Neuronal stem cell (in vitro differentiated cells): ENCODE measurements at regions not wholly inside any gene's neighbourhood (a gene's known extent, or its start where the extent isn't known, plus 50 kb on each side); places are given as distances from the start of the nearest gene placed in this dataset.

Source experiments
- DNase-seq: peaks from one replicate; pipeline ENCODE4 v3.0.0-alpha.2; 2013; ENCODE audit warnings: low spot score
- H2AFZ ChIP-seq: one replicate; pipeline ENCODE4 v1.6.1; 2013; ENCODE audit warnings: mild to moderate bottlenecking, low read length, inconsistent platforms
- H2AK5ac ChIP-seq: 2 replicates; pipeline ENCODE4 v1.6.1; 2013; ENCODE audit warnings: low read depth, mild to moderate bottlenecking, inconsistent platforms, low read length, moderate library complexity, mixed read lengths
- H2BK120ac ChIP-seq: 2 replicates; pipeline ENCODE4 v1.6.1; 2013; ENCODE audit warnings: low read depth, mild to moderate bottlenecking, inconsistent platforms, low read length, moderate library complexity, mixed read lengths
- H2BK12ac ChIP-seq: one replicate; pipeline ENCODE4 v1.6.1; 2013; ENCODE audit warnings: low read length, inconsistent platforms
- H2BK15ac ChIP-seq: 2 replicates; pipeline ENCODE4 v1.6.1; 2013; ENCODE audit warnings: mild to moderate bottlenecking, low read length, inconsistent platforms, mixed read lengths
- H2BK5ac ChIP-seq: one replicate; pipeline ENCODE4 v1.6.1; 2013; ENCODE audit warnings: inconsistent platforms, mild to moderate bottlenecking, low read length, moderate library complexity
- H3K14ac ChIP-seq: one replicate; pipeline ENCODE4 v1.6.1; 2013; ENCODE audit warnings: low read length, inconsistent platforms
- H3K18ac ChIP-seq: 2 replicates; pipeline ENCODE4 v1.6.1; 2013; ENCODE audit warnings: low read length, inconsistent platforms
- H3K23ac ChIP-seq: 2 replicates; pipeline ENCODE4 v1.6.1; 2013; ENCODE audit warnings: low read depth, mild to moderate bottlenecking, mixed read lengths, low read length, inconsistent platforms; ENCODE audit not compliant: poor library complexity
- H3K27ac ChIP-seq: replicated peaks from 3 replicates; pipeline ENCODE4 v1.5.1; 2013; ENCODE audit warnings: low read length, inconsistent platforms
- H3K27me3 ChIP-seq, 3 experiments: 2 replicates each; pipeline ENCODE4 v1.6.1; 2013; ENCODE audit warnings: low read length in 3 of 3, mild to moderate bottlenecking in 2 of 3, inconsistent platforms in 1 of 3, low read depth in 1 of 3, mixed read lengths in 1 of 3, moderate library complexity in 1 of 3; ENCODE audit not compliant: control insufficient read depth in 3 of 3, insufficient read depth in 3 of 3
- H3K36me3 ChIP-seq, 2 donors: replicated peaks in 1 of 2; 2 replicates each; pipeline ENCODE4 v1.6.1; 2013; ENCODE audit warnings: low read length in 2 of 2; ENCODE audit not compliant: control insufficient read depth in 2 of 2, insufficient read depth in 2 of 2
- H3K4ac ChIP-seq: 2 replicates; pipeline ENCODE4 v1.6.1; 2013; ENCODE audit warnings: inconsistent platforms, mild to moderate bottlenecking, low read length, moderate library complexity
- H3K4me1 ChIP-seq, 2 donors: 1 replicate in 1 of 2; 2 replicates in 1 of 2; pipeline ENCODE4 v1.6.1; 2013; ENCODE audit warnings: low read length in 2 of 2, low read depth in 1 of 2; ENCODE audit not compliant: control insufficient read depth in 2 of 2, insufficient read depth in 1 of 2
- H3K4me2 ChIP-seq: one replicate; pipeline ENCODE4 v1.6.1; 2013; ENCODE audit warnings: mild to moderate bottlenecking, low read length, inconsistent platforms; ENCODE audit not compliant: insufficient read depth, poor library complexity, severe bottlenecking
- H3K4me3 ChIP-seq, 2 donors: 2 replicates each; pipeline ENCODE4 v1.5.1; 2013; ENCODE audit warnings: low read length in 2 of 2, mild to moderate bottlenecking in 2 of 2, inconsistent platforms in 1 of 2, moderate library complexity in 1 of 2
- H3K79me1 ChIP-seq: one replicate; pipeline ENCODE4 v1.6.1; 2013; ENCODE audit warnings: low read depth, mild to moderate bottlenecking, inconsistent platforms, low read length, moderate library complexity
- H3K9ac ChIP-seq: one replicate; pipeline ENCODE4 v1.6.1; 2013; ENCODE audit warnings: mild to moderate bottlenecking, low read depth, low read length, inconsistent platforms; ENCODE audit not compliant: poor library complexity
- H3K9me3 ChIP-seq, 2 donors: replicated peaks in 1 of 2; 2 replicates each; pipeline versions ENCODE3 to v1.6.1; 2013; ENCODE audit warnings: low read length in 2 of 2, mild to moderate bottlenecking in 2 of 2, inconsistent platforms in 1 of 2, low read depth in 1 of 2, mixed read lengths in 1 of 2, moderate library complexity in 1 of 2; ENCODE audit not compliant: control insufficient read depth in 2 of 2, insufficient read depth in 1 of 2
- H4K8ac ChIP-seq: one replicate; pipeline ENCODE4 v1.6.1; 2013; ENCODE audit warnings: low read depth, mild to moderate bottlenecking, inconsistent platforms, low read length, moderate library complexity
- H4K91ac ChIP-seq: one replicate; pipeline ENCODE4 v1.6.1; 2013; ENCODE audit warnings: low read length, low read depth, mild to moderate bottlenecking, inconsistent platforms; ENCODE audit not compliant: poor library complexity
- WGBS, 2 donors: extraction: QIAGEN DNeasy Blood & Tissue Kit; methylation state at CpG; one replicate each; pipeline ENCODE4 v1.1.7; 2013; ENCODE audit warnings: missing lambda C conversion rate in 2 of 2, mixed read lengths in 1 of 2; ENCODE audit not compliant: insufficient read length in 2 of 2, insufficient replicate concordance in 1 of 2; ENCODE audit errors: extremely low coverage in 2 of 2; 5-methylcytosine and 5-hydroxymethylcytosine counted together

DNA sequence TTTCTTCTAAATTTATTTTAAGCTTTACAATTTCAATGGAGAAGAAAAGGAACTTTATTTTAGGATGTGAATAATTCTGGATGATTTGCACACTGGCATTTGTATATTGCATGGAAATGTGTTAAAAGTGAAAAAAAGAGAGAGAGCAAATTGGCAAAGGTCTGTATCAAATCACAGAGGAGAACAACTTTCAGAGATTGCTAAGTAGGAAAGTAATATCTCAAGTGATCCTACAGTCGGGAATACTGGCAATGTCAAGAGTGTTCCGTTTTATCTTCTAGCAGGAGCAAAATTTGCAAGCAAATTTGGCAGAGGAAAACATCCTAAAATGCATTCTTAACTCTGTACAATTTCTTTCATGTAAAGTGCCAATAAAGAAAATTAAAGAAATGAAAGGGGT is 97.1 kb upstream of the TMC3 start:
- H2AFZ ChIP-seq = no peak overlapping the region
- DNase-seq = no peak
- H3K79me1 ChIP-seq = no peaks in the 10 kb centered on the region
- peaks cover 0 to 5% of the 10 kb centered on the region in 2 donors for H3K4me1 ChIP-seq
- H2BK5ac ChIP-seq = no peak overlapping the region
- no peak overlapping the region for H4K91ac ChIP-seq
- no peak overlapping the region for H3K4ac ChIP-seq
- no peak overlapping the region for H3K4me3 ChIP-seq
- peaks cover 0 to 2% (median 0%) of the 10 kb centered on the region in 3 experiments for H3K27me3 ChIP-seq
- WGBS, 2 donors = no CpG with 5 or more reads among the region's 2 CpGs
- H3K36me3 ChIP-seq = peaks cover 0 to 1% of the 10 kb centered on the region in 2 donors
- H3K4me2 ChIP-seq = no peak overlapping the region
- no peak overlapping the region for H3K18ac ChIP-seq
- no peak overlapping the region for H4K8ac ChIP-seq
- H3K9me3 ChIP-seq = no peaks in the 10 kb centered on the region
- H3K27ac ChIP-seq = no peak overlapping the region
- no peak overlapping the region for H3K14ac ChIP-seq
- no peak overlapping the region for H2BK12ac ChIP-seq
- no peak overlapping the region for H3K9ac ChIP-seq
- no peak overlapping the region for H2AK5ac ChIP-seq
- no peak overlapping the region for H3K23ac ChIP-seq
- no peak overlapping the region for H2BK15ac ChIP-seq
- H2BK120ac ChIP-seq = no peak overlapping the region

- H3K79me1 ChIP-seq = no peaks in the 10 kb centered on the region
- H2AK5ac ChIP-seq = no peak overlapping the region
- no peak overlapping the region for H4K8ac ChIP-seq
- H3K4ac ChIP-seq = no peak overlapping the region
- no peak overlapping the region for H4K91ac ChIP-seq
- WGBS, 2 donors = no CpG with 5 or more reads among the region's 5 CpGs
- no peak overlapping the region for H3K27ac ChIP-seq
- DNase-seq = no peak
- H3K9me3 ChIP-seq = no peaks in the 10 kb centered on the region
- peaks cover 0 to 1% of the 10 kb centered on the region in 2 donors for H3K36me3 ChIP-seq
- no peak overlapping the region for H3K23ac ChIP-seq
- H3K14ac ChIP-seq = no peak overlapping the region
- no peak overlapping the region for H2BK15ac ChIP-seq
- H3K9ac ChIP-seq = no peak overlapping the region
- H2BK12ac ChIP-seq = no peak overlapping the region
- no peak overlapping the region for H3K18ac ChIP-seq
- H2AFZ ChIP-seq = no peak overlapping the region
- peaks cover 0 to 2% (median 0%) of the 10 kb centered on the region in 3 experiments for H3K27me3 ChIP-seq
- H2BK120ac ChIP-seq = no peak overlapping the region
- H3K4me2 ChIP-seq = no peak overlapping the region
- no peak overlapping the region for H2BK5ac ChIP-seq
- peaks cover 0 to 5% of the 10 kb centered on the region in 2 donors for H3K4me1 ChIP-seq
- H3K4me3 ChIP-seq = no peak overlapping the region
Observed at GRCh38 chr15:81469154-81469553, 95.1 kb upstream of the TMC3 start.

DNA sequence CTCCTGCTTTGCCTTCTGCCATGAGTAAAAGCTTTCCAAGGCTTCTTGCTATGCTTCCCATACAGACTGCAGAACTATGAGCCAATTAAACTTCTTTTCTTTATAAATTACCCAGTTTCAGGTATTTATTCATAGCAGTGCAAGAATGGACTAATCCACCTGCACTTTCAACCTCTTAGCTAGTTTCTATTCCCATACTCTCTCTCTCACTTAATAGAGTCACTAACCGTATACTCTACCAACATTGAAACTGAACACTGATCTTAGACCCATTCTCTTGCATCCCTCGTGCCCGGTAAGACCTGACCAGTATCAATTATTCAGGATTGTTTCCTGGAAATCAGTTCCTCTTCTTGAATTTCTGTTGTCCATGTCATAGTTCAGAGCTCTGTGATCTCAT is 92.7 kb upstream of the TMC3 start:
- Histone ChIP-seq H3K4me3 (no peak overlapping the region), H3K4me1 (peaks cover 0 to 5% of the 10 kb centered on the region in 2 donors), H2AK5ac (no peak overlapping the region), H2AFZ (no peak overlapping the region), H4K91ac (no peak overlapping the region), H3K4me2 (no peak overlapping the region), H3K27ac (no peak overlapping the region), H2BK120ac (no peak overlapping the region), H3K79me1 (no peaks in the 10 kb centered on the region), H3K4ac (no peak overlapping the region), H3K9me3 (no peaks in the 10 kb centered on the region), H4K8ac (no peak overlapping the region), H3K9ac (no peak overlapping the region), H3K36me3 (peaks cover 0 to 1% of the 10 kb centered on the region in 2 donors), H2BK15ac (no peak overlapping the region), H3K27me3 (peaks cover 0 to 2% (median 0%) of the 10 kb centered on the region in 3 experiments), H2BK12ac (no peak overlapping the region), H3K14ac (no peak overlapping the region), H3K18ac (no peak overlapping the region), H2BK5ac (no peak overlapping the region), H3K23ac (no peak overlapping the region)
- no CpG with 5 or more reads among the region's 3 CpGs for WGBS, 2 donors
- no peak for DNase-seq

GRCh38 chr15:81454024-81454423 is 80.0 kb upstream of the TMC3 start:
- no peak overlapping the region for H2BK15ac ChIP-seq
- WGBS, 2 donors = no CpG with 5 or more reads among the region's 1 CpG

More at GRCh38 chr15:81454024-81454423, 80.0 kb upstream of the TMC3 start:
- H4K91ac ChIP-seq = no peak overlapping the region
- H3K4me2 ChIP-seq = no peak overlapping the region
- no peak overlapping the region for H2AK5ac ChIP-seq
- H3K18ac ChIP-seq = no peak overlapping the region
- no peak overlapping the region for H3K14ac ChIP-seq
- H3K4me3 ChIP-seq = no peak overlapping the region
- no peak for DNase-seq
- H3K23ac ChIP-seq = no peak overlapping the region
- no peak overlapping the region for H3K27ac ChIP-seq
- H3K4me1 ChIP-seq = no peaks in the 10 kb centered on the region
- no peak overlapping the region for H2AFZ ChIP-seq
- H3K36me3 ChIP-seq = no peaks in the 10 kb centered on the region
- H3K9ac ChIP-seq = no peak overlapping the region
- no peaks in the 10 kb centered on the region for H3K79me1 ChIP-seq
- H4K8ac ChIP-seq = no peak overlapping the region
- H2BK5ac ChIP-seq = no peak overlapping the region
- no peaks in the 10 kb centered on the region for H3K27me3 ChIP-seq
- no peak overlapping the region for H2BK120ac ChIP-seq
- no peak overlapping the region for H3K4ac ChIP-seq
- no peaks in the 10 kb centered on the region for H3K9me3 ChIP-seq
- no peak overlapping the region for H2BK12ac ChIP-seq
